ENCODE measurements at regions not wholly inside any gene's neighbourhood (a gene's known extent, or its start where the extent isn't known, plus 50 kb on each side); places are given as distances from the start of the nearest gene placed in this dataset.
"Not testable (repeated sequence)": the region's sequence is repeated elsewhere in the genome, so short reads cannot be mapped to it uniquely, and the experiment has no call there.

DNA sequence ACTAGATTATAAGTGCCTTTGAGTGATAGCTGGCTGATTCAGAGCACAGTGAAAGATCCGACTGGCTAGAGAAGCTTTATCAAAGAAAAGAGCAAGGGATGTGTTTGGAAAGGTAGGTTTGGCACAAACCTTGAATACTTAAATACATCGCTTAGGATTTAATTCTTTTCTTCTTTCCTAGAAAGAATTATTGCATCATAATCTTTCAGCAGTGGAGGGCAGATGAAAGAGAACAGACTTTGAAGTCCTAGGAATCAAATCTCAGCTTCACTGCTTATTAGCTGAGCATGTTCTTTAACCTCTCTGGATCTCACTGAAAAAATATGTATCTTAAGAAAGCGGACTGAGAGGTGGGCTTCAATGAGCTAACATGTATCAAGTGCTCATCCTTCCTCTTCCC lies 122.8 kb downstream of the ZNF365 start:
- no peak for DNase-seq (ENCODE audit: low read depth in 2 of 2)

DNA sequence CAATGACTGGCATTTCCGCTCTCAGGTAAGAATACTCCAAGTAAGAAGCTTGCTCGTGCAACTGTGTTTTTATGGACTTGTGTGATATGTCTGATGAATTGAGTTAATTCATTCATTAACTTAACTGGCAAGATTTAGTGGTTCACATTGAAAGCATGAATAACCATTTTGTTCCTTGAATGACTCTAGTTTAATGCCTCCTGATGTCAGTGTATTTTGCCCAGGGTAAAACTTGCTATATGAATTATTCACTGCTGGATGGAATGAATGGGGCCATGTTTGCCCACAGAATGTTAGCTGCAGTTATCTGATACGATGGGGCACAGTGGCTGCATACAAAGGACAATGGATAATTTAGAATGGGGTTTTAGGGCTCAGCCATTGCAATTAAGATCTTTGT lies 124.1 kb downstream of the ZNF365 start:
- no peak for DNase-seq (ENCODE audit: low read depth in 2 of 2)

DNA sequence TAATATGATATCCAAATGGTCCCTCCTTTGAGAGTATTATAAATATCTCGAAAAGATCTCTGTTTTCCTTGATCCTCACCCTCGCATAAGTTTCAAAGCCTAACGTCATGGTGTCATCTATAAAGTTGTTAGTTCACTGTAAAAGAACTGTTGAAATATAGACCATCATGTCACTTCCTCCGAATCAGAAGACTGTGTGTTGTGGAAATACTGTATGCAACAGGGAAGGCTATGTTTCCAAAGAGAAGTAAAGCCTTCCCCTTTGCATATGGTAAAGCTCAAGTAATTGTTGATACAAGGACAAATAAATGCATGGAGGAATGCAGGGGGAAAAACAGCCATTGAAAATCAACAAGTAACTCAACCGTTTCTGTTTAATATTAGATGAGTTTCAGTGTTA lies 125.9 kb downstream of the ZNF365 start:
- not testable (repeated sequence) for DNase-seq (ENCODE audit: low read depth in 2 of 2)

DNA sequence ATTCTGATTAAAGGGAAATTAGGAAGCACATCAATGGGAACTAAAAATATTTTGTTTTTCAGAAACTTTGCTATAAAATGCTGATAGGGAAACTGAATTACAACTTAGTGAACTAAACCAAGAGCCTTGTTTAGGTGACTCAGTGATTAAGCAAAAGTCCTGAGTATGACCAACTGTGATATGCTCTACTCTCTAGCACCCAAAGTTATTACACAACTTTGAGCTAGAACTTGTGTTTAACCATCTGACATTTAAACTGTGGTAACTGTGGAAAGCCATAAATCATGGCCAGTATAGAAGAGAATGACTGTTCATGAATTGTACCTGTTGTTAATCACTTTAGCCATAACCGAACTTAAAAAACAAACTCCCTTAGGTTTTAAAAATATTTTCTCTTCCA lies 127.4 kb downstream of the ZNF365 start:
- no peak for DNase-seq (ENCODE audit: low read depth in 2 of 2)

GRCh38 chr10:62502995-62503613 lies 128.9 kb downstream of the ZNF365 start:
- no peak for DNase-seq (ENCODE audit: low read depth in 2 of 2)

DNA sequence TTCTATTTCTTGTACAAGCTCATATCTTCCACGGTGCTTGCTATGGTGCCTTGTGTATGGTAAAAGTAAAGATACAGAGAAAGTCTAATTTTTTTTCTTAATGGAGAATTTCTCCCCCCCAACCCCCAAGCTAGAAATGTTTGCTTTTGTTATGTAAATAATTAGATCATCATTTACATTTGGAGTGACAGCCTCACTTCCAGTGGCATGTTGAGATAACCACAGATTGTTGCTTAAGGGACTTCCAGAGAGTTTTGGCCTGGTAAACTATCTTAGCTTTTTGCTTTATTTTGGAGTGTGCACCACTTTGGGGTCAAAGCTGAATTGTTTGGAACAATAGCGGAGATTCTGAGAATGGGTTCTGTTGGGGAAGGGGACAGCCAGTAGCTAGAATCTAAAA lies 129.7 kb downstream of the ZNF365 start:
- no peak for DNase-seq (ENCODE audit: low read depth in 2 of 2)

GRCh38 chr10:62506371-62506770 lies 132.2 kb downstream of the ZNF365 start:
- DNase-seq (ENCODE audit: low read depth in 2 of 2) = no peak

GRCh38 chr10:62511238-62511637 lies 137.1 kb downstream of the ZNF365 start:
- DNase-seq (ENCODE audit: low read depth in 2 of 2) = no peak

- DNase-seq (ENCODE audit: low read depth in 2 of 2) = no peak
Observed at GRCh38 chr10:62511656-62512055, 137.5 kb downstream of the ZNF365 start.

- no peak for DNase-seq (ENCODE audit: low read depth in 2 of 2)
Observed at GRCh38 chr10:62512732-62513475, 138.7 kb downstream of the ZNF365 start.

DNA sequence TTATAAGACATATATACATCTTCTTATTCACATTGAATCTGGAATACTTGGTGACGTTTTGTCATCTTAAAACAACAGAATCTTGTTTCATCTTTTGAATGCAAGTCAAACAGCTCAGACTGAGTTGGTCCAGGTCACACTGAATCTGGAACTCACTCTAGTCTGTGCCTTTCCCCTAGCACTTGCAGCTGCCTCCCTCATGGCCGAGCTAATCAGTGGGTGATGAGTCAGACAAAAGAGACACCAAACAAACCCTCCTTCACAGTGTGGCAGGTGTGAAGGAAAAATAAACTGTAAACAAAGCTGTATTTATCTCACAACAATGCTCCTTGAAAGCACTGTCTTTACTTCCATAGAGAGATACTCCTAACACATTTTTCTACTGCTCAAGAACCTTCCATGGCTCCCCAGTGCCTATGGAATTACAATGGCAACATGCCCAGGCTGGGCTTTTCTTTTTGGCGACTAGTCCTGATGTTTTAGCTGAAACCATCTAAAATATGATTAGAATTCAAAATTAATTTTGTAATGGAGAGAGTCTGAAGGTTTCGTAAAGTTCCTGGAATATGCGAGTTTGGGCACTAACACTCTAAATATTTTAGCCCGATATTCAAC lies 140.0 kb downstream of the ZNF365 start:
- DNase-seq (ENCODE audit: low read depth in 2 of 2) = no peak

- no peak for DNase-seq (ENCODE audit: low read depth in 2 of 2)
Observed at GRCh38 chr10:62517252-62517651, 143.1 kb downstream of the ZNF365 start.

DNA sequence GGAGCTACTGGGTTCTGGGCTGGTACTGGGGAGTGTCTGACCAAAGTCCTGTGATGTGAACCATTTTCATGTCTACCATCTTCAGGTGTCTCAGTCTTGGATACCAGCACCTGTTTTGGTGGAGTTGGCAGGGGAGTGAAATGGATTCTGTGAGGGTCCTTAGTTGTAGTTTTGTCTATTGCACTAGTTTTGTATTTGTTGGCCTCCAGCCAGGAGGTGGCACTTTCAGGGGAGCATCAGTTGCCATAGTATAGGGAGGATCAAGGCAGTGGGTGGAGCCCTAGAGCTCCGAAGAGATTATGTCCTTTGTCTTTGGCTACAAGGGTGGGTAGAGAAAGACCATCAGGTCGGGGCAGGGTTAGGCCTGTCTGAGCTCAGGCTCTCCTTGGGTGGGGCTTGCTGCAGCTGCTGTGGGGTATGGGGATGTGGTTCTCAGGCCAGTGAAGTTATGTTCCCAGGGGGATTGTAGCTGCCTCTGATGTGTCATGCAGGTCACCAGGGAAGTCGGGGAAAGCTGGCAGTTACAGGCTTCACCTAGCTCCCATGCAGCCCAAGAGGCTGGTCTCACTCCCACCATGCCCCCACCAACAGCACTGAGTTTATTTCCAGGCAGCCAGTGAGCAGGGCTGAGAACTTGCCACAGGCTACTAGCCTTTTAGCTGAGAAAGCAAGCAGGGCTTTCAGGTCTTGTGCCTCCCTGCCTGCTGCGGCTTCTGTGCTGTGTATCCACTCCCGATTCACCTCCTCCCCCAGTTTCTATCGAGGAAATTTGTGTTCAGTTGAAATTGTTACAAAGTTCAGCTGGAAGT lies 153.1 kb downstream of the ZNF365 start:
- peak in 1 of 2 donors; percentile 4 for DNase-seq (ENCODE audit: low read depth in 2 of 2)

DNA sequence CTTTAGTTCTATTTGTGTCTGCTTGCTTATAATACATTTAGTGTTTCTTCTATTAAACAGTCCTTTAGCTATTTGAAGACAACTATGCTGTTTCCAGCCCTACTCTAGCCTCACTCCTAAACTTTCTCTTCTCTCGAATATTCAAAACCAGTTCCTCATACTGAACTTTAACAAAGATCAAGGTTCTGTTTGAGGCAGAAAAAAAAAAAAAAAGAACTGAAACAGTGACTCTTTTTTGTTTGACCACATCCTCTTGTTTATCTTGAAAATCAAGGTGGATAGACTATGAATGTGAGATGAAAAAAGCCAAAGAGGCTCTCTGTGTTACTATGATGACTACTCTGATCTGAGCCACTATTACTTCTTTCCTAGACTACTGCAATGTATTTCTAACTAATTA lies 154.3 kb downstream of the ZNF365 start:
- no peak for DNase-seq (ENCODE audit: low read depth in 2 of 2)

- DNase-seq (ENCODE audit: low read depth in 2 of 2) = no peak
Observed at GRCh38 chr10:62529396-62529795, 155.2 kb downstream of the ZNF365 start.

- no peak for DNase-seq (ENCODE audit: low read depth in 2 of 2)
Observed at GRCh38 chr10:62534031-62534430, 159.9 kb downstream of the ZNF365 start.

- DNase-seq (ENCODE audit: low read depth in 2 of 2) = no peak
Observed at GRCh38 chr10:62538606-62539005, 164.4 kb downstream of the ZNF365 start.

- DNase-seq (ENCODE audit: low read depth in 2 of 2) = no peak
Observed at GRCh38 chr10:62540389-62540788, 166.2 kb downstream of the ZNF365 start.

DNA sequence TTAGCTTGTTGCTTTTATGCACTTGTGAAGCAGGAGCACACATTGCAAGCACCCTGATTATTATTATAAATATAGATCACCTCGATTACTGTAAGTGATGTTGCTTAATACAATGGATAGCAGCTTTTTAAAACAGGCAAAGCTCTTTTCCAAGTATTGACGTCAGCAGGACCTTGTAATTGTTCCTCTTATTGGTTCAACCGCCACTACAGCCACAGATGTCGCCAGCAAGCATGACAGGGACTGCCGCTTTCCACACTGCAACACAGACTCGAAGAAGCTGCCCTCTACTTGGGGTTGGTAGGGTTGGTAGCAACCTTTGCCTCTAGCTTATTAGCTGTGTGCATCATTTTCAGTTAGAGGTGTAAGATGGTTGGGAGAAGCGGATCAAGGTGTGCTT lies 167.6 kb downstream of the ZNF365 start:
- DNase-seq (ENCODE audit: low read depth in 2 of 2) = no peak

- no peak for DNase-seq (ENCODE audit: low read depth in 2 of 2)
Observed at GRCh38 chr10:62543571-62544355, 169.6 kb downstream of the ZNF365 start.

Measured in stimulated activated CD4-positive, alpha-beta T cell treated with anti-CD3 and anti-CD28 coated beads, Interleukin-1b, Interleukin-23, amount 100 ng/mL, for 4 hours (primary cell).